ENCODE measurements at regions not wholly inside any gene's neighbourhood (a gene's known extent, or its start where the extent isn't known, plus 50 kb on each side); places are given as distances from the start of the nearest gene placed in this dataset.

DNA sequence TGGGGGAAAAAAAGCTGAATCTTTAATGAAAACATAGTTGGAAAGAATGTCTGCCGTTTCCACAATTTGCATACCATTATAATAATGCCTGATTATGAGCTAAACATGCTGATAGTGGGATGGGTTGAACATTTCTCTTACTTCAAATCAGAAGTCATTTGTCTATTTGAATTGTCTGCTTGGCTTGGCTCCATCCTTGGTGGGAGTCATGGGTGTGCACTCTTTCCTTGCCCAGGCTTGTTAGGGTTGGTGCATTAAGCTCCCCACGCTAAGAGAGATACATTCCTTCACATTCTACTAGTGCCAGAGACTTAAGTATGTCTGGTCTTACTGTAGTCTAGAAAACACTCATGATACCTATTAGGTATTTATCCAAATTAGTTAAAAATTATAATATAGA is 121.4 kb upstream of the RARB start:
- Histone ChIP-seq H3K27me3 (ENCODE audit: control insufficient read depth, insufficient read depth, low read length) (no peaks in the 10 kb centered on the region), H3K4me1 (ENCODE audit: control insufficient read depth, insufficient read depth, low read length, poor library complexity, severe bottlenecking) (no peaks in the 10 kb centered on the region), H3K27ac (ENCODE audit: insufficient read depth, low read length, poor library complexity, severe bottlenecking) (no peak overlapping the region), H3K9me3 (ENCODE audit: control insufficient read depth in 2 of 2, low read length in 2 of 2) (no peaks in the 10 kb centered on the region), H3K4me3 (ENCODE audit: low read depth, low read length) (no peak overlapping the region), H3K36me3 (ENCODE audit: control insufficient read depth, insufficient read depth, low read length) (no peaks in the 10 kb centered on the region)
- DNase-seq (no peak), ATAC-seq (ENCODE audit: low read depth in 2 of 2) (no peak)
- Mint-ChIP-seq H3K27ac (no peak overlapping the region), H3K9me3 (peaks cover 0 to 8% (median 0%) of the 10 kb centered on the region in 7 donors), H3K27me3 (no peaks in the 10 kb centered on the region), H3K4me3 (no peak overlapping the region), H3K36me3 (no peaks in the 10 kb centered on the region), H3K4me1 (no peaks in the 10 kb centered on the region)

DNA sequence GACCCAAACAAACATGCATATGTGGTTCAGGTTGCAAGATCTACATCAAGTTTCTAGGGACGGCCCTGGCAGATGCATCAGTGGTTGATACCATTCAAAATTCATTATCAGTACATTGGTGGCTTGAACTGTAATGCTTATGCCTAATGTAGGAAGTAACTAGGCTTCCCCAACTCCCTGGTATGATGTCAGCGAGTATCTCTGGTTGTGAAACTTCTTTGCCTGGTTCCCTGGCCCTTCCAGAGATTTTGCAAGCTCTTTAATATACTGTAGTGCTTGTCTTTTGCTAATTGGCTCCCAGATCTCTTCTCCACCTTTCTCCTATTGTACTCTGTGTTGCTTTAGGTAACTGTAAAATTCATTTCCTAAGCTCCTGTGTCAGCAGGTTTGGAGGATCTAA is 114.8 kb upstream of the RARB start:
- peaks cover 0 to 2% (median 0%) of the 10 kb centered on the region in 7 donors for H3K9me3 Mint-ChIP-seq
- H3K4me1 ChIP-seq (ENCODE audit: control insufficient read depth, insufficient read depth, low read length, poor library complexity, severe bottlenecking): no peaks in the 10 kb centered on the region
- no peak overlapping the region for H3K27ac Mint-ChIP-seq

DNA sequence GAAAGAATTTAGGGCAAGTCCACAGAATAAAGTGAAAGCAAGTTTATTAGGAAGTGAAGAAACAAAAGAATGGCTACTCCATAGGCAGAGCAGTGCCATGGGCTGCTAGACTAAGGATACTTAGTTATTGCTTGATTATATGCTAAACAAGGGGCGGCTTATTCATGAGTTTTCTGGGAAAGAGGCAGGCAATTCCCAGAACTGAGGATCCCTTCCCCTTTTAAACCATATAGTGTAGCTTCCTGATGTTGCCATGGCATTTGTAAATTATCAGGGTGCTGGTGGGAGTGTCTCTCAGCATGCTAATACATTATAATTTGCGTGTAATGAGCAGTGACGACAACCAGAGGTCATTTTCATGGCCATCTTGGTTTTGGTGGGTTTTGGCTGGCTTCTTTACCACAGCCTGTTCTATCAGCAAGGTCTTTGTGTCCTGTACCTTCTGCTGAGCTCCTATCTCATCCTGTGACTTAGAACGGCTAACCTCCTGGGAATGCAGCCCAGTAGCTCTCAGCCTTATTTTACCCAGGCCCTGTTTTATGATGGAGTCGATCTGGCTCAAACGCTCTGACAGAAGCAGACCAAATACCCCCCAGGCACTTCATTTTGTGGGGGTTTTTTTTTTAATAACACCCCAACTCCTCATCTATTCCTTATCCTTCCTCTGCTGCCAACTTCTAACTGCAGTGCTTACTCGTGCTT is 103.0 kb upstream of the RARB start:
- Mint-ChIP-seq H3K4me3 (no peak overlapping the region), H3K36me3 (no peaks in the 10 kb centered on the region)
- no peak for ATAC-seq (ENCODE audit: low read depth in 2 of 2)

More for the DNA sequence above, 114.8 kb upstream of the RARB start:
- Histone ChIP-seq H3K27me3 (ENCODE audit: control insufficient read depth, insufficient read depth, low read length) (no peaks in the 10 kb centered on the region), H3K27ac (ENCODE audit: insufficient read depth, low read length, poor library complexity, severe bottlenecking) (no peak overlapping the region), H3K36me3 (ENCODE audit: control insufficient read depth, insufficient read depth, low read length) (no peaks in the 10 kb centered on the region), H3K9me3 (ENCODE audit: control insufficient read depth in 2 of 2, low read length in 2 of 2) (no peaks in the 10 kb centered on the region), H3K4me3 (ENCODE audit: low read depth, low read length) (no peak overlapping the region)
- H3K4me1 Mint-ChIP-seq: no peaks in the 10 kb centered on the region
- H3K36me3 Mint-ChIP-seq: no peaks in the 10 kb centered on the region
- H3K27me3 Mint-ChIP-seq: no peaks in the 10 kb centered on the region
- DNase-seq (no peak), ATAC-seq (ENCODE audit: low read depth in 2 of 2) (no peak)
- no peak overlapping the region for H3K4me3 Mint-ChIP-seq

DNA sequence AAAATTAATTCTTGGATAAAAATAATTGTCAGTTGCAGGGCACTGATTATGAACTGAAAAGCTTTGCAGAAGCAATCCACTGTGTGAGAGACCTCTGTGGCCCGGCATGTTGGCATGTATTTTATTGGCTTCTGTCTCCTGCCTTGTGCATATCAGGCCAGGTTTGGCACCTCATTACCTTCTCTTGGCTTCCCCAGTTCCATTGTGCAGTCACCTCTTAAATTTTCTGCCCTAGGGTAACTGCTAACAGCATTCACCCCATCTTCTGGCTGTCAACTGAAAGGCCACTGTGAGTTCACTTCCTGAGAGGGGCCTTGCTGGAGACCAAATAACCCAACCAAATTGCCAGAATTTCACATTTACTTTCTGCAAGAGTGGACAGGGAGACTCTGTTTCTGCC is 92.7 kb upstream of the RARB start:
- Histone ChIP-seq H3K27me3 (ENCODE audit: control insufficient read depth, insufficient read depth, low read length) (no peaks in the 10 kb centered on the region), H3K36me3 (ENCODE audit: control insufficient read depth, insufficient read depth, low read length) (no peaks in the 10 kb centered on the region), H3K9me3 (ENCODE audit: control insufficient read depth in 2 of 2, low read length in 2 of 2) (no peaks in the 10 kb centered on the region), H3K27ac (ENCODE audit: insufficient read depth, low read length, poor library complexity, severe bottlenecking) (no peak overlapping the region), H3K4me1 (ENCODE audit: control insufficient read depth, insufficient read depth, low read length, poor library complexity, severe bottlenecking) (no peaks in the 10 kb centered on the region), H3K4me3 (ENCODE audit: low read depth, low read length) (no peak overlapping the region)
- no peak for DNase-seq
- H3K36me3 Mint-ChIP-seq: no peaks in the 10 kb centered on the region
- H3K27ac Mint-ChIP-seq: no peak overlapping the region
- H3K4me1 Mint-ChIP-seq: no peaks in the 10 kb centered on the region
- no peaks in the 10 kb centered on the region for H3K27me3 Mint-ChIP-seq
- peaks cover 1 to 13% (median 4%) of the 10 kb centered on the region in 7 donors for H3K9me3 Mint-ChIP-seq
- H3K4me3 Mint-ChIP-seq: no peak overlapping the region
- no peak for ATAC-seq (ENCODE audit: low read depth in 2 of 2)

More for the DNA sequence above, 103.0 kb upstream of the RARB start:
- Mint-ChIP-seq H3K4me1 (no peaks in the 10 kb centered on the region), H3K9me3 (peaks cover 0 to 13% (median 4%) of the 10 kb centered on the region in 7 donors), H3K27ac (no peak overlapping the region), H3K27me3 (no peaks in the 10 kb centered on the region)
- Histone ChIP-seq H3K9me3 (ENCODE audit: control insufficient read depth in 2 of 2, low read length in 2 of 2) (no peaks in the 10 kb centered on the region), H3K27me3 (ENCODE audit: control insufficient read depth, insufficient read depth, low read length) (no peaks in the 10 kb centered on the region), H3K4me3 (ENCODE audit: low read depth, low read length) (no peak overlapping the region), H3K27ac (ENCODE audit: insufficient read depth, low read length, poor library complexity, severe bottlenecking) (no peak overlapping the region), H3K4me1 (ENCODE audit: control insufficient read depth, insufficient read depth, low read length, poor library complexity, severe bottlenecking) (no peaks in the 10 kb centered on the region), H3K36me3 (ENCODE audit: control insufficient read depth, insufficient read depth, low read length) (no peaks in the 10 kb centered on the region)
- DNase-seq: no peak

DNA sequence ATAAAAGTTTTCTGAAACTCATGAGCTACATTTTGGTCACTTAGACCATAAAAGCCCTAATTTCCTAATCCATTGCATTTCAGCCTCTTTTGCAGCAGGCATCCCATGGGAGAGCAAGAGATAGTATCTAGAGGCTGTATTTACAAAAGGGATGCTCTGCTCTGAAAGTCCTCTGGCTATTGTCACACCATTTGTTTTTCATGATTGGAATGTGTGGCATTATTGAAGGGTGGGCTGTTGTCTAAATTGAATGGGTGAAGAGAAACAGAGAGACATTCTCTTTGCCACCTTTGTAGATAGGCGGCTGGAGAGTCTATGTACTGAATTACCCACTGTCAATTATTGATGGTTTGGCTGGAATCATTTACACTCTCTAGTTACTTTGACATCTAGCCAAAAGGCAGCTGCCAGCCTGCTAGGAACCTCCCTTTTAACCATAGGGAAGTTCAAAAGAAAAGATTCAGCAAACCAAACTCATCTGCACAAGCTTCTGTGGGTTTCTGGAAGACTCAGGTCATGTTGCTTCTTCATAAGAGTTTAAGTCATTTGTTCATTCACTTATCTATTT is 89.8 kb upstream of the RARB start:
- H3K36me3 Mint-ChIP-seq: no peaks in the 10 kb centered on the region
- H3K27ac ChIP-seq (ENCODE audit: insufficient read depth, low read length, poor library complexity, severe bottlenecking): no peak overlapping the region
- no peak for ATAC-seq (ENCODE audit: low read depth in 2 of 2)
- H3K36me3 ChIP-seq (ENCODE audit: control insufficient read depth, insufficient read depth, low read length): no peaks in the 10 kb centered on the region
- no peak overlapping the region for H3K27ac Mint-ChIP-seq
- no peak overlapping the region for H3K4me3 ChIP-seq (ENCODE audit: low read depth, low read length)
- H3K4me1 ChIP-seq (ENCODE audit: control insufficient read depth, insufficient read depth, low read length, poor library complexity, severe bottlenecking): no peaks in the 10 kb centered on the region
- no peaks in the 10 kb centered on the region for H3K27me3 ChIP-seq (ENCODE audit: control insufficient read depth, insufficient read depth, low read length)
- H3K9me3 ChIP-seq (ENCODE audit: control insufficient read depth in 2 of 2, low read length in 2 of 2): no peaks in the 10 kb centered on the region
- H3K27me3 Mint-ChIP-seq: no peaks in the 10 kb centered on the region
- no peak for DNase-seq
- H3K4me1 Mint-ChIP-seq: no peaks in the 10 kb centered on the region
- no peak overlapping the region for H3K4me3 Mint-ChIP-seq
- H3K9me3 Mint-ChIP-seq: peaks cover 3 to 6% (median 4%) of the 10 kb centered on the region in 7 donors

DNA sequence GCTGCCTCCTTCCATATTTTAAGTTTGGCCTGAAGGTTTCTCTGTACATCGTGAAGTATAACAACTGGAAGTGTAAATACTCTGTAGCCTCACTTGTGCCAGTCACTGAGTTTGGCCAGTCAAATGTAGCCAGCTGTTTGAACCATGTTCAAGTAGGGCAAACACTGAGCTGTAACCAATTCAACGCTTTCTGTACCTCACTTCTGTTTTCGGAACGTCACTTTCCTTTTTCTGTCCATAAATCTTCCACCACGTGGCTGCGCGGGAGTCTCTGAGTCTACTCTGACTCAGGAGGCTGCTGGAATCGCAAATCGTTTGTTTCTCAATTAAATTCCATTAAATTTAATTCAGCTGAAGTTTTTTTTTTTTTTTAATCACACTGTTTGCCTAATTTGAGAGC is 88.8 kb upstream of the RARB start:
- no peak overlapping the region for H3K27ac ChIP-seq (ENCODE audit: insufficient read depth, low read length, poor library complexity, severe bottlenecking)
- no peak overlapping the region for H3K27ac Mint-ChIP-seq
- no peaks in the 10 kb centered on the region for H3K27me3 Mint-ChIP-seq
- DNase-seq (no peak), ATAC-seq (ENCODE audit: low read depth in 2 of 2) (no peak)
- no peaks in the 10 kb centered on the region for H3K36me3 ChIP-seq (ENCODE audit: control insufficient read depth, insufficient read depth, low read length)
- H3K9me3 Mint-ChIP-seq: peaks cover 1 to 5% (median 3%) of the 10 kb centered on the region in 7 donors
- no peaks in the 10 kb centered on the region for H3K36me3 Mint-ChIP-seq
- no peaks in the 10 kb centered on the region for H3K4me1 ChIP-seq (ENCODE audit: control insufficient read depth, insufficient read depth, low read length, poor library complexity, severe bottlenecking)
- H3K4me1 Mint-ChIP-seq: no peaks in the 10 kb centered on the region
- H3K4me3 ChIP-seq (ENCODE audit: low read depth, low read length): no peak overlapping the region
- no peaks in the 10 kb centered on the region for H3K9me3 ChIP-seq (ENCODE audit: control insufficient read depth in 2 of 2, low read length in 2 of 2)
- no peaks in the 10 kb centered on the region for H3K27me3 ChIP-seq (ENCODE audit: control insufficient read depth, insufficient read depth, low read length)
- H3K4me3 Mint-ChIP-seq: no peak overlapping the region

DNA sequence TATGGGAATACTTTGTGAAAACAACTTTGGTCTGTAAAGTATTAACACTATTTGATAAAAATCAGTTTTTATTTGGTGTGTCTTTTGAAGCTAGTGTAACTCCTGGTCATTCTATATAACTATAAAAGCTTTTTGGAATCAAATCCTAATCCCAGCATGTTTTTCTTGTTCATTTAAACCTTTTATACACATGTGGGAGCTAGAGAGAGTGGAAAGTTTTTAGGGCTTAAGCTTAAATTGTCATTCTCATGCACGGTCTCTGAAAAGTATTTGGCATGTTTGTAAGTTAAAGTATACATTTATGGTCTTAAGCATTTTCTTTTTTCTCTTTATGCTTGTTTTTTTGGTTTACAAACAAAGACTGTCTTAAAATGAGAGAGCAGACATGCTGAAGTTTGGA is 83.4 kb upstream of the RARB start:
- no peaks in the 10 kb centered on the region for H3K4me1 ChIP-seq (ENCODE audit: control insufficient read depth, insufficient read depth, low read length, poor library complexity, severe bottlenecking)
- H3K36me3 Mint-ChIP-seq: no peaks in the 10 kb centered on the region
- H3K27ac Mint-ChIP-seq: no peak overlapping the region
- no peak for ATAC-seq (ENCODE audit: low read depth in 2 of 2)
- no peak for DNase-seq
- H3K27ac ChIP-seq (ENCODE audit: insufficient read depth, low read length, poor library complexity, severe bottlenecking): no peak overlapping the region
- H3K27me3 ChIP-seq (ENCODE audit: control insufficient read depth, insufficient read depth, low read length): no peaks in the 10 kb centered on the region
- no peaks in the 10 kb centered on the region for H3K36me3 ChIP-seq (ENCODE audit: control insufficient read depth, insufficient read depth, low read length)
- no peaks in the 10 kb centered on the region for H3K9me3 ChIP-seq (ENCODE audit: control insufficient read depth in 2 of 2, low read length in 2 of 2)
- no peaks in the 10 kb centered on the region for H3K4me1 Mint-ChIP-seq
- no peak overlapping the region for H3K4me3 Mint-ChIP-seq
- peaks cover 0 to 7% (median 2%) of the 10 kb centered on the region in 7 donors for H3K9me3 Mint-ChIP-seq
- no peak overlapping the region for H3K4me3 ChIP-seq (ENCODE audit: low read depth, low read length)
- H3K27me3 Mint-ChIP-seq: no peaks in the 10 kb centered on the region

DNA sequence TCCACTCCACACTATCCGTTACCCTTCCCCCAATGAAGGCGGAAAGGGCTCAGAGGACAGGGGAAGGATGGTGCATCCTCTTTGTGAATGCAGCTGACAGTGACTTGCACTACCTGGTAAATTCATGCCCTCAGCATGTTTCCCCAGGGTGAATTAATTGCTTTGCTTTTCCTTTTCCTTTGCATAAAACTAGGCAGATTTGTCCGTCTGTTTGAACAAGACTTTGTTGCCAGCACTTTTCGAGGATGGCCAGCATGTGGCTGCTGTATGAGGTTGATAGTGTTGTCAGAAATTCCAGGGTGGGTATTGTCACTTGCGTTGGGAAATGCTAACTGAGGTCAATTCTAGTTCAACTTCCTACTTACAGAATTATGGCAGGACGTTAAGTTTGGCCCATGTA is 79.0 kb upstream of the RARB start:
- H3K4me3 Mint-ChIP-seq: no peak overlapping the region
- H3K27me3 Mint-ChIP-seq: no peaks in the 10 kb centered on the region
- H3K27ac ChIP-seq (ENCODE audit: insufficient read depth, low read length, poor library complexity, severe bottlenecking): no peak overlapping the region
- no peak overlapping the region for H3K4me3 ChIP-seq (ENCODE audit: low read depth, low read length)
- H3K4me1 ChIP-seq (ENCODE audit: control insufficient read depth, insufficient read depth, low read length, poor library complexity, severe bottlenecking): no peaks in the 10 kb centered on the region
- H3K27me3 ChIP-seq (ENCODE audit: control insufficient read depth, insufficient read depth, low read length): no peaks in the 10 kb centered on the region
- H3K9me3 Mint-ChIP-seq: peaks cover 0 to 4% (median 2%) of the 10 kb centered on the region in 7 donors
- H3K36me3 ChIP-seq (ENCODE audit: control insufficient read depth, insufficient read depth, low read length): no peaks in the 10 kb centered on the region
- DNase-seq (no peak), ATAC-seq (ENCODE audit: low read depth in 2 of 2) (no peak)
- H3K4me1 Mint-ChIP-seq: no peaks in the 10 kb centered on the region
- no peaks in the 10 kb centered on the region for H3K9me3 ChIP-seq (ENCODE audit: control insufficient read depth in 2 of 2, low read length in 2 of 2)
- no peak overlapping the region for H3K27ac Mint-ChIP-seq
- H3K36me3 Mint-ChIP-seq: no peaks in the 10 kb centered on the region

Data from CD4-positive, CD25-positive, alpha-beta regulatory T cell (primary cell).